HEK293 (cell line): ENCODE measurements at regions not wholly inside any gene's neighbourhood (a gene's known extent, or its start where the extent isn't known, plus 50 kb on each side); places are given as distances from the start of the nearest gene placed in this dataset.

Experiments used
- CTCF ChIP-seq: fragments of 450-650 bp; formaldehyde crosslinking; IDR thresholded peaks from 2 replicates; pipeline ENCODE4 v1.5.1; 2016; ENCODE audit warnings: missing biosample characterization, missing genetic modification characterization
- IKZF3 ChIP-seq: fragments of 450-650 bp; IDR thresholded peaks from 2 replicates; pipeline ENCODE4 v1.5.0; 2018; ENCODE audit warnings: missing biosample characterization, mild to moderate bottlenecking, missing genetic modification characterization, moderate library complexity
- MYNN ChIP-seq: fragments of 450-650 bp; formaldehyde crosslinking; IDR thresholded peaks from 2 replicates; pipeline ENCODE4 v1.5.1; 2016; ENCODE audit warnings: missing biosample characterization, missing genetic modification characterization, borderline replicate concordance
- PBX3 ChIP-seq: sonication (generic); formaldehyde crosslinking; IDR thresholded peaks from 2 replicates; pipeline ENCODE4 v1.8.1; 2022; ENCODE audit warnings: mild to moderate bottlenecking, moderate library complexity, missing genetic modification reagents
- REST ChIP-seq: fragments of 450-650 bp; formaldehyde crosslinking; IDR thresholded peaks from 2 replicates; pipeline ENCODE4 v1.5.1; 2016; ENCODE audit warnings: missing biosample characterization, missing genetic modification characterization
- SCRT1 ChIP-seq: fragments of 450-650 bp; formaldehyde crosslinking; IDR thresholded peaks from 2 replicates; pipeline ENCODE4 v1.5.1; 2016; ENCODE audit warnings: missing biosample characterization, missing genetic modification characterization, borderline replicate concordance
- TCF7L2 ChIP-seq: IDR thresholded peaks from 2 replicates; pipeline ENCODE4 v1.6.1; 2011; ENCODE audit warnings: low read depth, mild to moderate bottlenecking, inconsistent platforms, low read length, moderate library complexity, borderline replicate concordance
- ZNF24 ChIP-seq: fragments of 450-650 bp; formaldehyde crosslinking; IDR thresholded peaks from 2 replicates; pipeline ENCODE4 v1.5.1; 2016; ENCODE audit warnings: missing biosample characterization, missing genetic modification characterization
- ZNF274 ChIP-seq, 2 experiments: fragments of 200-500 bp in 1 of 2; fragments of 450-650 bp in 1 of 2; sonication (Bioruptor generic) in 1 of 2; formaldehyde crosslinking in 1 of 2; IDR thresholded peaks; 2 replicates each; pipeline versions ENCODE4 v1.5.1 to v1.6.1; 2014 to 2016; ENCODE audit warnings: borderline replicate concordance in 1 of 2, inconsistent platforms in 1 of 2, low read length in 1 of 2, missing biosample characterization in 1 of 2, missing genetic modification characterization in 1 of 2
- ZNF362 ChIP-seq: fragments of 450-650 bp; formaldehyde crosslinking; IDR thresholded peaks from 2 replicates; pipeline ENCODE4 v1.5.1; 2016; ENCODE audit warnings: missing biosample characterization, missing genetic modification characterization
- ZNF549 ChIP-seq: fragments of 450-650 bp; IDR thresholded peaks from 2 replicates; pipeline ENCODE4 v1.5.1; 2018; ENCODE audit warnings: missing biosample characterization, missing genetic modification characterization, mild to moderate bottlenecking, inconsistent platforms, moderate library complexity
- ZNF561 ChIP-seq: fragments of 450-650 bp; IDR thresholded peaks from 2 replicates; pipeline ENCODE4 v1.5.1; 2018; ENCODE audit warnings: missing biosample characterization, missing genetic modification characterization, borderline replicate concordance
- ZNF830 ChIP-seq: fragments of 450-650 bp; IDR thresholded peaks from 2 replicates; pipeline ENCODE4 v1.5.0; 2018; ENCODE audit warnings: missing biosample characterization, missing genetic modification characterization, low read depth, mild to moderate bottlenecking, moderate library complexity

- TF ChIP-seq ZNF561 (tag by site-specific recombination) (no peak), CTCF (tag by site-specific recombination) (no peak), ZNF549 (tag by site-specific recombination) (no peak), REST (tag by site-specific recombination) (no peak), SCRT1 (tag by site-specific recombination) (no peak), ZNF274 (IDR thresholded peaks at IDR 0.05; ENCODE audit: low read length) (no peak), ZNF274 (tag by site-specific recombination; IDR thresholded peaks at IDR 0.05; ENCODE audit: borderline replicate concordance) (no peak), IKZF3 (no peak), ZNF24 (tag by site-specific recombination) (no peak), ZNF362 (tag by site-specific recombination) (no peak), TCF7L2 (no peak), PBX3 (CRISPR knock-in tag) (no peak), MYNN (no peak), ZNF830 (no peak)
Measured at GRCh38 chr2:88307817-88308216, 137.7 kb downstream of the THNSL2 start.
